HUES48 (cell line): ENCODE measurements at regions not wholly inside any gene's neighbourhood (a gene's known extent, or its start where the extent isn't known, plus 50 kb on each side); places are given as distances from the start of the nearest gene placed in this dataset.

Source experiments
- H3K27ac ChIP-seq: one replicate; pipeline ENCODE4 v1.7.0; 2013; ENCODE audit warnings: low read depth, low read length, inconsistent platforms
- H3K27me3 ChIP-seq: 2 replicates; pipeline ENCODE4 v1.6.1; 2013; ENCODE audit warnings: mild to moderate bottlenecking, low read length; ENCODE audit not compliant: control insufficient read depth, insufficient read depth
- H3K36me3 ChIP-seq: 2 replicates; pipeline ENCODE4 v1.6.1; 2013; ENCODE audit warnings: low read length; ENCODE audit not compliant: control insufficient read depth, insufficient read depth
- H3K4me1 ChIP-seq: 2 replicates; pipeline ENCODE4 v1.6.1; 2013; ENCODE audit warnings: mild to moderate bottlenecking, low read length; ENCODE audit not compliant: control insufficient read depth, insufficient read depth
- H3K4me3 ChIP-seq: 2 replicates; pipeline ENCODE4 v1.5.1; 2013; ENCODE audit warnings: mild to moderate bottlenecking, low read depth, low read length
- H3K9ac ChIP-seq: 2 replicates; pipeline ENCODE4 v1.6.1; 2013; ENCODE audit warnings: mild to moderate bottlenecking, low read depth, low read length, moderate library complexity
- H3K9me3 ChIP-seq: 2 replicates; pipeline ENCODE4 v1.6.1; 2013; ENCODE audit warnings: low read length; ENCODE audit not compliant: control insufficient read depth, insufficient read depth

DNA sequence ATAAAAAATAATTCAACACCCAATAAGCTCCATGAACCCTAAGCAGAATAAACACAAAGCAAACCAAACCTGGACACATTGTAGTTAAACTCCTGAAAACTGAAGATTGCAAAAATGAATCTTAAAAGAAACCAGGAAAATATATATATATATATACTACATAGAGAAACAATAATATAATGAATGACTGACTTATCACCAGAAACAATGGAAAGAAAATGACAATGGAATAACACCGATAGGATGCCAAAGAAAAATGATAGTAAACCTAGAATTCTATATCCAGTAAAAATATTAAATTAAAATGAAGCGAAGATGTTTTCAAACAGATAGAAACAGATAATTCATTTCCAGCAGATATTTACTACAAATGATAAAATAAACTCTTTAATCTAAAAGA, 346.9 kb downstream of the IRS1 start:
- H3K4me1 ChIP-seq: no peaks in the 10 kb centered on the region
- no peaks in the 10 kb centered on the region for H3K27me3 ChIP-seq
- H3K9me3 ChIP-seq: peaks cover 15% of the 10 kb centered on the region; the same call in 1 of the 2 replicates
- H3K36me3 ChIP-seq: no peaks in the 10 kb centered on the region
- no peak overlapping the region for H3K9ac ChIP-seq
- H3K27ac ChIP-seq: no peak overlapping the region
- H3K4me3 ChIP-seq: no peak overlapping the region

DNA sequence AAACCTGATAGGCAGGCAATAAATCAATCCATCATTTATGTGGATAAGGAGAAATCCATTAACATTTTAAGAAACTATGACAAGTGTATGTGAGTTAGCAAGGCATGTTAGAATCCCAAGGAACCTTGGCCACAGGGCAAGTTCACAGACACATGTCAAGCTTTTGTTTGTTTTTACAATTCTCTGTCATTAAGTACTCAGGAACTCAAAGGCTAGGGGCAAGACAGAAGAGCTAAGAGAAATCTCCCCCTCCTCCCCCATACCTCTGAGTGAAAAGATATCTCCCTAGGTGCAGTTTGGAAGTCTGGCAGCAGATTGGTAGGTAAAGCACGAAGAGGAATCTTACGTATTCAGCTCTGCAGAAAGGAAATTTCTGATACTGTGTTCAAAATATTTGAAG, 348.1 kb downstream of the IRS1 start:
- H3K36me3 ChIP-seq: no peaks in the 10 kb centered on the region
- H3K4me1 ChIP-seq: no peaks in the 10 kb centered on the region
- peaks cover 15% of the 10 kb centered on the region; the same call in 1 of the 2 replicates for H3K9me3 ChIP-seq
- H3K27ac ChIP-seq: no peak overlapping the region
- H3K27me3 ChIP-seq: no peaks in the 10 kb centered on the region
- H3K9ac ChIP-seq: no peak overlapping the region
- no peak overlapping the region for H3K4me3 ChIP-seq

DNA sequence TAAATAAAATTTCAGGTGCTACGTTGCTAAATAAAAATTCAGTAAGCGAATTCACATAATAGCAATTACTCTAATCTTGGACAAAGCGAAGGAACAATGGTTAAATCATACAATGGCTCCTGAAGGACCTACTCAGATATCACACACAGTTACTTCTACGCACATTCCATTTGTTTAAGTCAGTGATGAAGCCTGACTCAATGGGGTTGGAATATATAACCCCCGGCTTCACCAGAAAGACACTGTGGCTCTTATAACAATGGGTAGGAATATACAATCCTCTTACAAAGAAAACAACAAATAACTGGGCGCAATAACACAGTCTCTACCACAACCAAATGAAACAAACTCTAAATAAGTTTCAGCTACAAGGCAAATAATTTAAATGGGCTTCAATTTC, 349.5 kb downstream of the IRS1 start:
- Histone ChIP-seq H3K36me3 (no peaks in the 10 kb centered on the region), H3K4me3 (no peak overlapping the region), H3K9me3 (peaks cover 15% of the 10 kb centered on the region; the same call in 1 of the 2 replicates), H3K27ac (no peak overlapping the region), H3K9ac (no peak overlapping the region), H3K4me1 (no peaks in the 10 kb centered on the region), H3K27me3 (no peaks in the 10 kb centered on the region)

DNA sequence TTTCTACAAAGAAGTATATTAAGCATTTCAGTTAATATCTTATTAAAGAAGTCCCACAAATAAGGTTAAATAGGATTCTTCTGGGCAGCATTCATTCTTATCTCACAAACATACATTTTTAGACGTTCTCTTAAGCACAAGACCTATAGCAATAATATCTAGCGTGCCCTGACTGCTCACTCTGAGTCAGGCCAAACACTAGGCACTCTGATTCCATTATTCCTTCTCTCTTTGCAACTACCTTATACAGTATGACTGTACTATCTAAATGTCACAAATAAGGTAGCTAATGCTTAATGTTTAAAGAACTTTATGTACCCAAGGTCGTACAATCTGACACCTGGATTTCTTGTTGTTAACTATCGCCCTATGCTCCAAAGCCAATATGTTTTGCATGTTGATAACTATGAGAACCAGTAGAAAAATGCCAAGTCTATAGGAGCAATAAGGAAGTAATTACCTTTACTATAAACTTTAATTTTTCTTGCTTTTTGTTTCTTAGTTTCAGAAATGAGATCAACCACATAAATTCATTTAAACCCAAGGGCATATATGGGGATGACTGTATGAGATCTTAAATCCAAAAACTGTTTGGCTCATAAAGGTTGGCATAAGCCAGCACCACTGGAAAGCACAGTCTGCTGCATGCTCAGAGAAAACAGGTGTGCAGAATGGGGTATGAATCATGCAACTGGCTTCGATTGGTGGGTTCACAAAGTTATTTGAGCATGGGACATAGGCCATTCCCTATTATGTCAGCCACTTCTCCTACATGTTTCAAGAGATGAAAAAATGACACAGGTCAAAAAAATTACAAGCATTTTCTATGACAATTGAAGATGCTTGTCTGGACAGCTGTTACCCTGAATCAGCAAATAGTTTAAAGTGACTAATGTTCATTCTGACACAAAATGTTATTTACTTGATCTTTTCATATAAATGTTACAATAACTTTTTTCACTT, 352.0 kb downstream of the IRS1 start:
- Histone ChIP-seq H3K27me3 (no peaks in the 10 kb centered on the region), H3K4me3 (no peak overlapping the region), H3K4me1 (no peaks in the 10 kb centered on the region), H3K36me3 (no peaks in the 10 kb centered on the region), H3K27ac (no peak overlapping the region), H3K9me3 (peaks cover 4% of the 10 kb centered on the region; the same call in 1 of the 2 replicates), H3K9ac (no peak overlapping the region)

DNA sequence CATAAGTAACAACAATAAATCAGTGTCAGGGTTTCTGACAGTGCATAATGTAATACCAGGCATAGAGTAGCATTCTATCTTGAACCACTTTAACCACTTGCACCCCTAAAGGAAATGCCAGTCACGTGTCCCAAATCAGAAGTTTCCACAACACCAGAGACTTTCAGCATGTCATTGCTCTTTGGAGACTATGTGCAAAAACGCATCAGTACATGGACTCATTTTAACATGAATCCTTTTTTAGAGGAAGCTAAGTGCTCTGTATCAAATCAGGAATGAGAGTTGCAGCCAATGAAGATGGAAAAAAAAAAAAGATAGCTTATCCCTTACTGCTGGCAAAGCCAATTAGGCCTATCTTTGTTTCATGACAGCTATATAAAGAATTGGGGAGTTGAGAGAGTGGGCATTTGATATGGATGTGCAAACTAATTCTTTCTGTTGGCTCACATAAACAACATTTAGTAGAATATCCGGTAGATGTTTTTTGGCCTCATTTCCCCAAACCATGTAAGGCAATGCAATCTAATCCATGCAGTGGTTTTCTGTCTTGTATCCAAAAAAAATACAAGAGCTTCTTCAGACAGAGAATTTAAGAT, 353.1 kb downstream of the IRS1 start:
- Histone ChIP-seq H3K4me3 (no peak overlapping the region), H3K36me3 (no peaks in the 10 kb centered on the region), H3K27ac (no peak overlapping the region), H3K4me1 (0 out of 2 replicates have a peak, but pooled peaks cover 4% of the 10 kb centered on the region), H3K9ac (no peak overlapping the region), H3K27me3 (no peaks in the 10 kb centered on the region), H3K9me3 (no peaks in the 10 kb centered on the region)

GRCh38 chr2:226445216-226445861, 354.3 kb downstream of the IRS1 start:
- Histone ChIP-seq H3K27ac (no peak overlapping the region), H3K4me3 (no peak overlapping the region), H3K36me3 (no peaks in the 10 kb centered on the region), H3K9ac (no peak overlapping the region), H3K27me3 (no peaks in the 10 kb centered on the region), H3K9me3 (no peaks in the 10 kb centered on the region), H3K4me1 (0 out of 2 replicates have a peak, but pooled peaks cover 4% of the 10 kb centered on the region)

- Histone ChIP-seq H3K4me3 (no peak overlapping the region), H3K9me3 (no peaks in the 10 kb centered on the region), H3K27me3 (no peaks in the 10 kb centered on the region), H3K36me3 (no peaks in the 10 kb centered on the region), H3K27ac (no peak overlapping the region), H3K4me1 (0 out of 2 replicates have a peak, but pooled peaks cover 4% of the 10 kb centered on the region), H3K9ac (no peak overlapping the region)
These were observed 356.5 kb downstream of the IRS1 start for GRCh38 chr2:226443112-226443511.

- no peak overlapping the region for H3K9ac ChIP-seq
- no peaks in the 10 kb centered on the region for H3K36me3 ChIP-seq
- no peak overlapping the region for H3K27ac ChIP-seq
- H3K4me1 ChIP-seq: peaks cover 4% of the 10 kb centered on the region; the same call in 1 of the 2 replicates
- H3K9me3 ChIP-seq: no peaks in the 10 kb centered on the region
- no peak overlapping the region for H3K4me3 ChIP-seq
- H3K27me3 ChIP-seq: no peaks in the 10 kb centered on the region
These were observed 359.3 kb downstream of the IRS1 start for GRCh38 chr2:226440127-226440918.

GRCh38 chr2:226439337-226439736, 360.3 kb downstream of the IRS1 start:
- H3K27ac ChIP-seq: no peak overlapping the region
- no peaks in the 10 kb centered on the region for H3K9me3 ChIP-seq
- no peak overlapping the region for H3K9ac ChIP-seq
- peaks cover 4% of the 10 kb centered on the region; the same call in 1 of the 2 replicates for H3K4me1 ChIP-seq
- H3K36me3 ChIP-seq: no peaks in the 10 kb centered on the region
- no peak overlapping the region for H3K4me3 ChIP-seq
- H3K27me3 ChIP-seq: no peaks in the 10 kb centered on the region

GRCh38 chr2:226435146-226435545, 364.5 kb downstream of the IRS1 start:
- H3K4me1 ChIP-seq: peaks cover 7% of the 10 kb centered on the region
- H3K4me3 ChIP-seq: no peak overlapping the region
- H3K27ac ChIP-seq: no peak overlapping the region
- H3K9me3 ChIP-seq: no peaks in the 10 kb centered on the region
- H3K36me3 ChIP-seq: no peaks in the 10 kb centered on the region
- no peak overlapping the region for H3K9ac ChIP-seq
- H3K27me3 ChIP-seq: no peaks in the 10 kb centered on the region
